G401 (cell line): ENCODE measurements at regions not wholly inside any gene's neighbourhood (a gene's known extent, or its start where the extent isn't known, plus 50 kb on each side); places are given as distances from the start of the nearest gene placed in this dataset.
A peak's percentile ranks its signal among the peaks of the same experiment; 100 is the strongest.
"Not testable (repeated sequence)": the region's sequence is repeated elsewhere in the genome, so short reads cannot be mapped to it uniquely, and the experiment has no call there.

Experiments
- DNase-seq: peaks from one replicate; pipeline ENCODE4 v3.0.0-alpha.2; 2015; ENCODE audit warnings: low spot score
- in situ Hi-C: cut with HindIII; loops from 2 replicates; pipeline ENCODE4 v1.10.0; 2016; ENCODE audit warnings: low sequenced_read_pairs, mixed read lengths

GRCh38 chr16:88145376-88145775, 194.1 kb downstream of the BANP start:
- DNase-seq, in situ Hi-C loops: not testable (repeated sequence)

GRCh38 chr16:88145824-88146405, 194.7 kb downstream of the BANP start:
- in situ Hi-C loops, DNase-seq: not testable (repeated sequence)

GRCh38 chr16:88148078-88148477, 196.8 kb downstream of the BANP start:
- DNase-seq, in situ Hi-C loops: not testable (repeated sequence)

- in situ Hi-C loops, DNase-seq: not testable (repeated sequence)
Measured at GRCh38 chr16:88148682-88149081, 197.4 kb downstream of the BANP start.

GRCh38 chr16:88149158-88149603, 197.9 kb downstream of the BANP start:
- in situ Hi-C loops, DNase-seq: not testable (repeated sequence)

GRCh38 chr16:88149663-88150062, 198.4 kb downstream of the BANP start:
- in situ Hi-C loops, DNase-seq: not testable (repeated sequence)

- DNase-seq, in situ Hi-C loops: not testable (repeated sequence)
Measured at GRCh38 chr16:88150456-88151128, 199.4 kb downstream of the BANP start.

GRCh38 chr16:88151129-88151499, 199.9 kb downstream of the BANP start:
- in situ Hi-C loops, DNase-seq: not testable (repeated sequence)

GRCh38 chr16:88151859-88152843, 200.9 kb downstream of the BANP start:
- in situ Hi-C loops, DNase-seq: not testable (repeated sequence)

- in situ Hi-C loops, DNase-seq: not testable (repeated sequence)
Measured at GRCh38 chr16:88152879-88153278, 201.6 kb downstream of the BANP start.

- in situ Hi-C loops, DNase-seq: not testable (repeated sequence)
Measured at GRCh38 chr16:88153516-88153915, 202.3 kb downstream of the BANP start.

GRCh38 chr16:88154886-88155285, 203.7 kb downstream of the BANP start:
- in situ Hi-C loops, DNase-seq: not testable (repeated sequence)

GRCh38 chr16:88155681-88156080, 204.4 kb downstream of the BANP start:
- DNase-seq, in situ Hi-C loops: not testable (repeated sequence)

GRCh38 chr16:88156640-88157283, 205.5 kb downstream of the BANP start:
- peak; percentile 7 for DNase-seq
- in situ Hi-C loops: not testable (repeated sequence)

- in situ Hi-C loops, DNase-seq: not testable (repeated sequence)
Measured at GRCh38 chr16:88157686-88158085, 206.5 kb downstream of the BANP start.

- in situ Hi-C loops, DNase-seq: not testable (repeated sequence)
Measured at GRCh38 chr16:88158256-88159045, 207.2 kb downstream of the BANP start.

GRCh38 chr16:88159046-88159896, 208.0 kb downstream of the BANP start:
- in situ Hi-C loops, DNase-seq: not testable (repeated sequence)
